ENCODE measurements at regions not wholly inside any gene's neighbourhood (a gene's known extent, or its start where the extent isn't known, plus 50 kb on each side); places are given as distances from the start of the nearest gene placed in this dataset.
A peak's percentile ranks its signal among the peaks of the same experiment; 100 is the strongest.

- ATAC-seq (peak; percentile 20), DNase-seq (ENCODE audit: low spot score) (no peak)
These were observed 298.4 kb upstream of the IRX4 start for GRCh38 chr5:2181149-2181548.

- DNase-seq (ENCODE audit: low spot score) (no peak), ATAC-seq (no peak)
These were observed 297.7 kb upstream of the IRX4 start for GRCh38 chr5:2180456-2180855.

GRCh38 chr5:2179861-2180260 is 297.1 kb upstream of the IRX4 start:
- DNase-seq (ENCODE audit: low spot score) (no peak), ATAC-seq (no peak)

- ATAC-seq (no peak), DNase-seq (ENCODE audit: low spot score) (no peak)
These were observed 295.8 kb upstream of the IRX4 start for GRCh38 chr5:2178528-2178927.

GRCh38 chr5:2178071-2178477 is 295.3 kb upstream of the IRX4 start:
- ATAC-seq = no peak
- no peak for DNase-seq (ENCODE audit: low spot score)

GRCh38 chr5:2177244-2177643 is 294.5 kb upstream of the IRX4 start:
- ATAC-seq (no peak), DNase-seq (ENCODE audit: low spot score) (no peak)

GRCh38 chr5:2176581-2176980 is 293.9 kb upstream of the IRX4 start:
- no peak for ATAC-seq
- no peak for DNase-seq (ENCODE audit: low spot score)

GRCh38 chr5:2175842-2176404 is 293.2 kb upstream of the IRX4 start:
- DNase-seq (ENCODE audit: low spot score) = no peak
- ATAC-seq = no peak

GRCh38 chr5:2175041-2175440 is 292.3 kb upstream of the IRX4 start:
- DNase-seq (ENCODE audit: low spot score) = no peak
- no peak for ATAC-seq

- DNase-seq (ENCODE audit: low spot score) = no peak
- no peak for ATAC-seq
These were observed 291.8 kb upstream of the IRX4 start for GRCh38 chr5:2174538-2174937.

GRCh38 chr5:2173151-2173834 is 290.6 kb upstream of the IRX4 start:
- ATAC-seq (no peak), DNase-seq (ENCODE audit: low spot score) (no peak)

GRCh38 chr5:2172471-2172870 is 289.7 kb upstream of the IRX4 start:
- ATAC-seq = no peak
- no peak for DNase-seq (ENCODE audit: low spot score)

- DNase-seq (ENCODE audit: low spot score) (no peak), ATAC-seq (no peak)
These were observed 288.0 kb upstream of the IRX4 start for GRCh38 chr5:2170761-2171160.

- ATAC-seq (no peak), DNase-seq (ENCODE audit: low spot score) (no peak)
These were observed 287.4 kb upstream of the IRX4 start for GRCh38 chr5:2169850-2170760.

- no peak for ATAC-seq
- DNase-seq (ENCODE audit: low spot score) = no peak
These were observed 286.7 kb upstream of the IRX4 start for GRCh38 chr5:2169430-2169808.

- DNase-seq (ENCODE audit: low spot score) (no peak), ATAC-seq (no peak)
These were observed 286.1 kb upstream of the IRX4 start for GRCh38 chr5:2168601-2169429.

- ATAC-seq = no peak
- DNase-seq (ENCODE audit: low spot score) = no peak
These were observed 284.9 kb upstream of the IRX4 start for GRCh38 chr5:2167671-2168070.

GRCh38 chr5:2166979-2167377 is 284.3 kb upstream of the IRX4 start:
- DNase-seq (ENCODE audit: low spot score) = no peak
- ATAC-seq = no peak

- ATAC-seq (no peak), DNase-seq (ENCODE audit: low spot score) (no peak)
These were observed 283.7 kb upstream of the IRX4 start for GRCh38 chr5:2166306-2166978.

- no peak for ATAC-seq
- no peak for DNase-seq (ENCODE audit: low spot score)
These were observed 283.0 kb upstream of the IRX4 start for GRCh38 chr5:2165615-2166305.
